HG03558 (cell line): ENCODE measurements at regions not wholly inside any gene's neighbourhood (a gene's known extent, or its start where the extent isn't known, plus 50 kb on each side); places are given as distances from the start of the nearest gene placed in this dataset.

Source experiments
- ATAC-seq: cut with Tn5 transposase; IDR thresholded peaks from one replicate; pipeline ENCODE4 v1.9.1; 2021; ENCODE audit warnings: moderate number of reproducible peaks; ENCODE audit not compliant: unreplicated experiment; ENCODE audit errors: extremely low read depth

DNA sequence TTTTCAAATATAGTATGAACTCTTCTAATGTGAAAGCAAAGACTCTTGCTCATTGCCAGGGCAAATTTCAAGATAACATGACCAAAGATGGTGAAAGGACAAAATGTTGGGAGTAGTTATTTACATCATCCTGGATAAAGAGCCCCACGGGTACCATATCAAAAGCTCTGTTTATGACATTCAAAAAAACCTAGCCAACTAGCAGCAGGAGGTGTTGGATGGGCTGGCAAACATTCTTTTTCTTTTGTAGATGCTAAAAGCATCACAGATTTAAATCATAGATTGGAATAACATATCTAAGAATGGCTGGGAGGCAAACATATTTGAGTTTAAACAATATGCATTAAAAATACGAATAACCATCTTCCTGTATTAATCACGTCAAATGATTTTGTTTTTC is 153.5 kb downstream of the ICOS start:
- no peak for ATAC-seq

DNA sequence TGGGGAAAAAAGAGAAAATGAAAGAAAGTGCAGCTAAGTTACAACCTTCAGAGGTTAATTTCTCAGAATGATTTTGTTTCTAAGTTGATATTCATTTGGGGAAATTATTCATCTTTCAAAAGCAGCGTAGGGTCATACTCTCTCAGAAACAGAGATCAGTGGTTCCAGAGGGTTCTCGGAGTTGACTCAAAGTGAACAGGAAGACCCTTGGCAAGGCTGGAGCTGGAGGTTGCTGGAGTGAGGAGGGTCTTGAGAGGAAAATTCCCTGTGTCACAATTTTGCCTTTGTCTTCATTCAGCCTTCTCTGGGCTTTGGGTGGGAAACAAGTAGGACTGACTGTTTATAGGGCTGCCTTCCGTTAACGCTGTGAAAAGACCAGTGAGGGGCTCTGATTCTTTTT is 168.2 kb downstream of the ICOS start:
- ATAC-seq, result no peak

DNA sequence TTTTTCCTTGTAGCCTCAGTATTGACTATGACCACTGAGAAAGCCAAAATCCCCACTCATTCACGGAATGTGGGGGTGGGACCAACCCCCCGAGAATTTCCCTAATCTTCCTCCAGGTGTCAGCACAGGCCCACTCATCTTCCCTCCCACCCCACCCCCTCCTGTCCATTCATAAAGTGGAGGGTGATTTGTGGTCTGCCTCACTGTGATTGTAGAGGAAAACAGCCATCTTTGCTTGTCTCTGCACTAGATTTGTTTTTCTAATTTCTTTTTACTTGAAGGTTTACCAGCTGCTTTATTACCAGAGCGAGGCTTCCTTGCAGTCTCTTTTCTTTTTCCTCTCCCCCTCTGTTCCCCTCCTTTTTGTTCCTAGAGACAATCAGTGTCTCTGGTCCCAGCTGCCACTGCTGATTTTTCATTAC is 171.8 kb downstream of the ICOS start:
- no peak for ATAC-seq

DNA sequence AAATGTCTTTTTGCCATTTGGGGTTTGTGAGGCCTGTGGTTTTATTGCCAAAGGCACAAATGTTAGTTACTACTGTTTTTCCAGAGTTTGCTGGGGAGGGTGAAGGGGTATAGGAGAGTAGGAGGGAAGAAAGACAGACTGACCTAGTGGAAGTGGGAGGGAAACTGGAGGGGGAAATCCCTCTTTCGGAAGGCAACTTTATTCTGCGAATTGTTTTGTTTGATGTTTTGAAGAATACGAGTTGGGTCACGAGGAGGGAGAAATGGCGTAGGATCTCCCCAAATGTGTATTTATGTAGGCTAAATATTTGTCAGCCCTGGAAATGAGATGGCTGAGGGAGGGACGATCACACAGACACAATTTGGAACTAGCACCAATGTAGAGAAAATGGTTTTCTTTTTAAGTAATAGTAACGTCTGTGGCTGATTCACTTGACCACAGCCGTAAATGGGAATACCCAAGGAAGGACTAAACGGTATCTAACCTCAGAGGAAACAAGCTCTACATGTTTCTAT is 172.3 kb downstream of the ICOS start:
- ATAC-seq, result no peak

- ATAC-seq, result no peak
These were observed 173.1 kb downstream of the ICOS start for GRCh38 chr2:204109681-204110080.

GRCh38 chr2:204110338-204110741 is 173.8 kb downstream of the ICOS start:
- peak; percentile 91 for ATAC-seq

DNA sequence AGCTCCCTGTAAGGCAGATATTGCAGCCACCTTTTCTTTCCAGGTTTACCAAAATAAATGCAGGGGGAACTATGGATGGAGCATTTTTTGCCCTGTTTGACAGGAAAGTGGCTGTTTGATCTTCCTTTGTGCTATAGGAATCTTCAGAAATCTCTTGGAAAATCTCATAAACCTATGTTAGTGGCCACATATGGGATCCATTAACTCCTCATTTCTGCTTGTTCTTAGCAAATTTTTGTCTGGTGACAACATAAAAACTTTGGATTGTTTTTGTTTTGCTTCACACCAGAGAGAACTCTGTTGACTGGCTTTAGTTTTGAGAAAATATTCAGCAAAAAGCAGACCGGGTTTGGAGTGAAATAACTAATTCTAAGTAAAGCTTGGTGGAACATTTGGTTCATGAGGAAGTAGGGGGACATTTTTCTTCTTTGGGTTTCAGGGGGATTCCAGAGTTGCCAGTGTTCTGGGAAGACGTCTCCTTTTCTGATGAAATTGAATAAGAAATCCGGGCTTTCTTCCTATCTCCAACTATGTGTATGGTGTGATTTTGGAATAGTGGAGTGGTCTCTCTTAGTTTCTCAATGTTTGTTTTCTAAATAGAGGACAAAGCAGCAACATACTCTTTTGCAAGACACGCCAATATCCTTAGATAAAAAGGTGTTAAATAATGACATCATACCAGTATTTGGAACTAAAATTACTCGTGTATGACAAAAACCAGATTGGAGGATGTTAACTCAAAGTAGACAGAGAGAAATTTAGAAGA is 174.4 kb downstream of the ICOS start:
- no peak for ATAC-seq

DNA sequence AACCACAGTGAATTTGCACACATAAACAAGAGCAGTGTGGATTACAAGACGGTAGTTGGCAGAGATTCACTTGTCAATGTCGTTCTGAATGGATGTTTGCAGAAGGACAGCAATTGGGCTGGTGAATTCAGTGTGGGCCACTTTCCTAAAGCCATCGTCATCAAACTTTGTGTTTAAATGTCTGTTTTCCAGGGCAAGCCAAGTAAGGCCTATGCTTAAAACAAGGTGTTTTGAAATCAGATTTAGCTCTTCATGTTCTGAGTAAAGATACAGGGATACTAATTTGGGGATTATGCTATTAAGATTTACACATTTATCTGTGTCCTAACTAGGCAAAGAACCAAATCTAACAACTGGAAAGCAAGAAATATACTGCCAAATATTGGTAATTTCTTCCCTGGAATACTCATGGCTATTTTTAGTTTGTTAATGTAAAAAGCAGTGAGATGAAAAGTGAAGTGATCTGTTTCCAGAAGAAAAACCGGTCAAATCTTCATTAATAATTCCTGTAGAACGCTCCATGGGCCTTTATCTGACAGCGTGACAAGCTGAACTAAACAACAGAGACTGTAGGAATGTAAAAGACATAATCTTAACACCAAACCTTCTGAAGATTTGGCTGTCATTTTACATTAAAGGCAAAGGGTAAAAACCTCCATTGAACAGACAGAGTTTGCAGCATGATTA is 175.7 kb downstream of the ICOS start:
- ATAC-seq, result no peak

DNA sequence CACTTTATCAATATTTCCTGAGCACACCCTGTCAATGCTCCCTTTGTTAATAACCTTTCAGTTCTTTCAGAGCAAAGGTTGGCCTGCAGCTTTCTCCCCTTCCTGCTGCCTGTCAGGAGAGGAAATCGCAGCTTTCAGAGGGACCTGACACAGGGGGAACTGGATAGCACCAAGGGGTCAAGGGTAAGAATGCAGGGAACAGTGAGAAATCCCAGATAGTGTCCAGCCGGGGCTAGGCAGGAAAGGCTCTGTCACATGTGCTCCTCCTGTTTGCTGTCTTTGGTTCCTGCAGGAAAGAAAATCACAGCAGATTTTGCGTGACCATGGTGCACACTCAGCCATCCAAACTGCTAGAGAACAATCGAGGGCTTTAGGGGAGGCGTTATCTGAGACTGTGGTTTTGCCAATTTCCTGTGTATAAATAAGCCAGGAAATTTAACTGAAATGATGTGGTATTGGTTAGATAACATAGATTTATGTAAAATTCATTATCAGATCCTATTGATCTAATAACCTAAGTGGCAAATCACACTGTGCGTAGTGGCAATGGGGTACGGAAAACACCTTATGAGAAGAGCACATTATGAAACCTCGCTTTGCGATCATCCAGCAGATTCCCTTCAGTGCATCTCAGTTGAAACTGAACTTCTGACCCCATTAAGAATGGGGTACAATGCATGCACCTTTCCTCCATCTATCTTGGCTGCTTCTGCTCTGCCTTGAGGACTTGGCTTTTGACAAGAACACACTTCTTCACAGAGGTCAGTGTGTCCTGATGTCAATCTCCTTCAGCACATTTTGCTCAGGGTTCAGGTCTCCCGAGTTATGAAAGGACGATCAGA is 178.0 kb downstream of the ICOS start:
- no peak for ATAC-seq

DNA sequence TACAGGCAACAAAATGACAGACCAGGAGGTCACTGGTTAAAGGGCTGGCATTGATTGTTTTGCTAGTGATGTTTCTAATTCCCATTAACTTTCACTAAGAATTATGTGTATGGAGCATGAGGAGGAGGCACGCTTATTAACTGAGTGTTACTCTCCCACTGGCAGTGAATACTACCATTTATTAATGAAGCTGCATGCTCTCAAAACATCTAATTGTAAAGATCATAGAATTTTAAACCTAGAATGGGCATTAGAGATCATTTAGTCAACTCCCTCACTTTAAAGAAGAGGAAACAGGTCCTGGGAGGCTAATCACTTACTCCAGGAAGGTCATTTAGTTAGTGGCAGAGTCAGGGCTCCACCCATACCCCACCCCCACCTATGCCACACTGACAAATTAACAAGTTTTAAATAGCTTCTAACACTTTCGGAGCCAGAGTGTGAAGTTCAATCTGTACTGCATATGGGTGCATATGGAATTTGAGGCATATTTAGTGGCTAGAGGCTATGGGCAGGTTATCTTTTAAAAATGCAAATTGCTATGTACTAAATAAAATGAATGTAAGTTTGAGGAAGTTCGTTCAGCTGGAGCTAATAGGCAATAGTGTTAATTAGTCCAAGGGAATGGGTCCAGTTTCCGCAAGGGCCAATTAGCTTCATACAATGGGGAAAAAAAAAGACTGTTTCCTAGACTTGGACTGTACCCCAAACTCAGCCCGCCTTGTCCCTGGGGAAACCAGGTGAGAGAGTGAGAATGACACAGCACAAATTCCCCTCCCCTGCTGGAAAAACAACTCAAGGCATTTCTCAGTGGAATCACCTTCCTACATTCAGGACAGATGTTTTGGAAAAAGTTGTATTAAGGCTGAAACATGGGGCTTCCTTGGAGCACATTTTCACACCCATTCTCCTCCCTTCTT is 178.8 kb downstream of the ICOS start:
- no peak for ATAC-seq

- no peak for ATAC-seq
These were observed 179.7 kb downstream of the ICOS start for GRCh38 chr2:204116159-204116792.

DNA sequence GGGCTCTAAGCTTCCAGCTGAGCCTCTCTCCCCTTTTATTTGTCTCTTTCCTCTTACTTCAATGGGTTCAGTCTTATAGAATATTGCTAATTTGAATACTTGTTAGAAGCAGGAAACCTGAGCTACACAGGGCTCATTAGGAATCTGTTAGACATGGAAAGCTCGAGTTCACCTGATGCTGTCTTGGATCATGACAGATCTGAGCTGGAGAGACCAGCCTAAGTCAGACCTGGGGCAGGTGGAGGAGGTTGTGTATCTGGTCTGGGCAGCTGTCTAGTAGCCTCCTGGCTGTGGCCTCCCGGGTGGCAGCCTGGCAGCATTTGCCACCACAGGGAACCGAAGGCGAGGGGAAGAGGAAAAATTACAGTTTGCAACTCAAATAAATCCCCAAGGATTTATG is 185.9 kb downstream of the ICOS start:
- ATAC-seq, result no peak

DNA sequence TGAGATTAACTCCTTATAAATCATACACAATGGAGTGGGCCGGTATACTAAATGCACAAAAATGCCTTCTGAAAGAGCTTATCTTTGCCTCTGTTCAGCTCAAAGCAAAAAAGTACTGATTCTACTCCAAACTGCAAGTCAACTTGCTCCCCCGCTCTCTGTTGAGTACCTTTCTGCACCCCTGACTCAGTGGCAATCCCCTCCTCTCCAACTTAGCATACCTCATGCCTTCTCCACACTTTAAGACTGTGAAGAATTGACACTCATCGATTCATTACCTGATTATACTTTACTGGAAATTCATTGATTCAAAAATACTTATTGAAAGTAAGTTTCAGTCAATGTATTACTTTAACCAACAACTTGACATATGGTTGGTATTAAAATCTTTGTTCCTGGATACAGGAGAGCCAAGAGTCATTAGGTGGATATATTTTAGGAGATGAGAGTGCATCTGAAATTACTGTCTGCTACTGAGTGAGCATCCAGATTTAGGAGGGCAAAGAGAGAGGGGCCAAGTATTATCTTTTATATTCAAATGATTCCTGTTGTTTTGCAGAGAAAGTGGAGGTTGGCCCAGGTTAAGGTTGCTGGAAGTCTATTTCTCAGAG is 187.7 kb downstream of the ICOS start:
- ATAC-seq, result no peak

GRCh38 chr2:204126705-204127104 is 190.1 kb downstream of the ICOS start:
- ATAC-seq, result no peak

- ATAC-seq, result no peak
These were observed 190.7 kb downstream of the ICOS start for GRCh38 chr2:204127238-204127637.

GRCh38 chr2:204129591-204130294 is 193.2 kb downstream of the ICOS start:
- ATAC-seq, result no peak

GRCh38 chr2:204131621-204132020 is 195.1 kb downstream of the ICOS start:
- ATAC-seq, result no peak

GRCh38 chr2:204133476-204133875 is 196.9 kb downstream of the ICOS start:
- ATAC-seq, result no peak
